Activated CD8-positive, alpha-beta T cell treated with anti-CD3 and anti-CD28 coated beads, Interleukin-2, amount 10 ng/mL, durations not matched to agents 7 days and 5 days (primary cell): ENCODE measurements at regions not wholly inside any gene's neighbourhood (a gene's known extent, or its start where the extent isn't known, plus 50 kb on each side); places are given as distances from the start of the nearest gene placed in this dataset.

Experiments
- ATAC-seq: fragments of 150-1000 bp; cut with Tn5 transposase; one replicate; pipeline ENCODE4 v1.10.0; 2021; ENCODE audit warnings: moderate library complexity
- CTCF ChIA-PET: fragments of 350-600 bp; sonication (Branson Sonifier 250); formaldehyde crosslinking; loops from one replicate; lab custom pipeline; 2021; ENCODE audit warnings: antibody characterized with exemption; lab: Charles Lee
- POLR2A ChIA-PET: fragments of 350-600 bp; sonication (Branson Sonifier 250); formaldehyde crosslinking; loops from one replicate; lab custom pipeline; 2021; ENCODE audit warnings: antibody characterized with exemption; lab: Charles Lee
- DNase-seq: peaks from one replicate; pipeline ENCODE4 v3.0.0-alpha.2; 2020
- H3K27ac Mint-ChIP-seq: one replicate; pipeline ENCODE4 v1.8.0; 2021; ENCODE audit warnings: mild to moderate bottlenecking, mixed read lengths
- H3K27me3 Mint-ChIP-seq: one replicate; pipeline ENCODE4 v1.8.0; 2021; ENCODE audit warnings: low read depth, mixed read lengths
- H3K36me3 Mint-ChIP-seq: one replicate; pipeline ENCODE4 v1.8.0; 2021; ENCODE audit warnings: low read depth, mixed read lengths
- H3K4me1 Mint-ChIP-seq: one replicate; pipeline ENCODE4 v1.8.0; 2021; ENCODE audit warnings: low read depth, mixed read lengths
- H3K4me3 Mint-ChIP-seq: one replicate; pipeline ENCODE4 v1.8.0; 2021; ENCODE audit warnings: mild to moderate bottlenecking, mixed read lengths
- H3K9me3 Mint-ChIP-seq: one replicate; pipeline ENCODE4 v1.8.0; 2022; ENCODE audit warnings: mixed read lengths; ENCODE audit not compliant: insufficient read depth

- no peak overlapping the region for H3K27ac Mint-ChIP-seq
- H3K36me3 Mint-ChIP-seq = peaks cover 10% of the 10 kb centered on the region
- ChIA-PET POLR2A (interaction anchor here (1.1 kb wide), 1 partner anchor 276 kb away, joined by 3 read pairs; no protein-coding TSS in a partner anchor), CTCF (interaction anchor here (1.1 to 5.1 kb wide), 4 partner anchors 12 to 277 kb away, joined by 3 to 56 read pairs (median 4); no protein-coding TSS in a partner anchor)
- H3K9me3 Mint-ChIP-seq = peaks cover 11% of the 10 kb centered on the region
- no peak overlapping the region for H3K4me3 Mint-ChIP-seq
- H3K27me3 Mint-ChIP-seq = no peaks in the 10 kb centered on the region
- peaks cover 48% of the 10 kb centered on the region for H3K4me1 Mint-ChIP-seq
- peak; percentile 15 for DNase-seq
- ATAC-seq = no peak
These were observed 111.0 kb upstream of the TRPM1 start for GRCh38 chr15:31212326-31213080.

- peak overlapping the region; percentile 71 for H3K4me3 Mint-ChIP-seq
- peak overlapping the region; percentile 63 for H3K27ac Mint-ChIP-seq
- DNase-seq (peak; percentile 38), ATAC-seq (no peak)
- ChIA-PET POLR2A (interaction anchor here (0.9 to 2.0 kb wide), 8 partner anchors 28 to 222 kb away, joined by 3 to 16 read pairs (median 8); partner anchors contain the start of gene KLF13), CTCF (interaction anchor here (0.9 to 5.1 kb wide), 25 partner anchors 9 to 275 kb away, joined by 3 to 56 read pairs (median 4); partner anchors contain the start of gene KLF13)
- H3K9me3 Mint-ChIP-seq = peaks cover 11% of the 10 kb centered on the region
- peaks cover 46% of the 10 kb centered on the region for H3K4me1 Mint-ChIP-seq
- H3K27me3 Mint-ChIP-seq = no peaks in the 10 kb centered on the region
- H3K36me3 Mint-ChIP-seq = peaks cover 10% of the 10 kb centered on the region
These were observed 112.3 kb upstream of the KLF13 start for GRCh38 chr15:31214158-31214863.

- Mint-ChIP-seq H3K4me3 (peak overlapping the region; percentile 71), H3K4me1 (peaks cover 42% of the 10 kb centered on the region), H3K27me3 (no peaks in the 10 kb centered on the region), H3K27ac (peak overlapping the region; percentile 63), H3K36me3 (peaks cover 8% of the 10 kb centered on the region), H3K9me3 (peaks cover 11% of the 10 kb centered on the region)
- CTCF ChIA-PET = interaction anchor here (0.8 to 5.1 kb wide), 32 partner anchors 8 to 275 kb away, joined by 3 to 56 read pairs (median 4); partner anchors contain the start of gene KLF13
- ATAC-seq (no peak), DNase-seq (no peak)
- POLR2A ChIA-PET = interaction anchor here (0.6 to 2.0 kb wide), 10 partner anchors 27 to 221 kb away, joined by 3 to 16 read pairs (median 6); partner anchors contain the start of gene KLF13
These were observed 111.7 kb upstream of the KLF13 start for GRCh38 chr15:31214864-31215489.

GRCh38 chr15:31215490-31216214, 111.0 kb upstream of the KLF13 start:
- H3K4me3 Mint-ChIP-seq = peak overlapping the region; percentile 71
- peaks cover 8% of the 10 kb centered on the region for H3K36me3 Mint-ChIP-seq
- ATAC-seq (peak; percentile 82), DNase-seq (peak; percentile 89)
- no peaks in the 10 kb centered on the region for H3K27me3 Mint-ChIP-seq
- ChIA-PET POLR2A (interaction anchor here (0.6 to 2.0 kb wide), 10 partner anchors 26 to 220 kb away, joined by 3 to 16 read pairs (median 6); partner anchors contain the start of gene KLF13), CTCF (interaction anchor here (0.7 to 5.1 kb wide), 26 partner anchors 9 to 274 kb away, joined by 3 to 56 read pairs (median 4); partner anchors contain the start of gene KLF13)
- H3K9me3 Mint-ChIP-seq = peaks cover 11% of the 10 kb centered on the region
- H3K27ac Mint-ChIP-seq = peak overlapping the region; percentile 63
- peaks cover 42% of the 10 kb centered on the region for H3K4me1 Mint-ChIP-seq

GRCh38 chr15:31216215-31216911, 110.3 kb upstream of the KLF13 start:
- Mint-ChIP-seq H3K9me3 (peaks cover 6% of the 10 kb centered on the region), H3K4me3 (peak overlapping the region; percentile 74), H3K27ac (peak overlapping the region; percentile 93), H3K4me1 (peaks cover 41% of the 10 kb centered on the region), H3K36me3 (peaks cover 4% of the 10 kb centered on the region), H3K27me3 (no peaks in the 10 kb centered on the region)
- ATAC-seq (peak; percentile 64), DNase-seq (peak; percentile 80)
- POLR2A ChIA-PET = interaction anchor here (0.6 to 1.4 kb wide), 2 partner anchors 9 to 110 kb away, joined by 3 read pairs; partner anchors contain the start of gene KLF13
- CTCF ChIA-PET = interaction anchor here (1.4 kb wide), 1 partner anchor 110 kb away, joined by 4 read pairs; the partner anchor contains the start of gene KLF13

- Mint-ChIP-seq H3K36me3 (no peaks in the 10 kb centered on the region), H3K9me3 (no peaks in the 10 kb centered on the region), H3K27me3 (no peaks in the 10 kb centered on the region), H3K4me3 (peak overlapping the region; percentile 74), H3K27ac (peak overlapping the region; percentile 93), H3K4me1 (peaks cover 38% of the 10 kb centered on the region)
- POLR2A ChIA-PET = interaction anchor here (0.6 to 1.4 kb wide), 3 partner anchors 8 to 235 kb away, joined by 3 read pairs; partner anchors contain the start of gene KLF13
- DNase-seq (no peak), ATAC-seq (no peak)
- CTCF ChIA-PET = interaction anchor here (1.2 to 1.4 kb wide), 2 partner anchors 27 to 109 kb away, joined by 3 to 4 read pairs; partner anchors contain the start of gene KLF13
These were observed 109.6 kb upstream of the KLF13 start for GRCh38 chr15:31217067-31217466.

- no peaks in the 10 kb centered on the region for H3K27me3 Mint-ChIP-seq
These were observed 108.9 kb upstream of the KLF13 start for GRCh38 chr15:31217566-31218270.

GRCh38 chr15:31219221-31219620, 107.4 kb upstream of the KLF13 start:
- POLR2A ChIA-PET = no interaction called here
- Mint-ChIP-seq H3K4me3 (no peak overlapping the region), H3K4me1 (peaks cover 48% of the 10 kb centered on the region), H3K27me3 (no peaks in the 10 kb centered on the region), H3K27ac (no peak overlapping the region), H3K9me3 (no peaks in the 10 kb centered on the region), H3K36me3 (no peaks in the 10 kb centered on the region)
- DNase-seq = no peak
- CTCF ChIA-PET = no interaction called here
- ATAC-seq = no peak

More at GRCh38 chr15:31217566-31218270, 108.9 kb upstream of the KLF13 start:
- ATAC-seq (no peak), DNase-seq (no peak)
- POLR2A ChIA-PET = interaction anchor here (0.6 to 1.4 kb wide), 2 partner anchors 108 to 234 kb away, joined by 3 read pairs; partner anchors contain the start of gene KLF13
- Mint-ChIP-seq H3K4me3 (no peak overlapping the region), H3K4me1 (peaks cover 44% of the 10 kb centered on the region), H3K36me3 (no peaks in the 10 kb centered on the region), H3K9me3 (no peaks in the 10 kb centered on the region), H3K27ac (peak overlapping the region; percentile 60)
- CTCF ChIA-PET = interaction anchor here (1.2 to 1.4 kb wide), 2 partner anchors 27 to 109 kb away, joined by 3 to 4 read pairs; partner anchors contain the start of gene KLF13

GRCh38 chr15:31221936-31222515, 104.6 kb upstream of the KLF13 start:
- ATAC-seq (no peak), DNase-seq (no peak)
- Mint-ChIP-seq H3K27me3 (no peaks in the 10 kb centered on the region), H3K27ac (no peak overlapping the region), H3K4me3 (no peak overlapping the region), H3K36me3 (no peaks in the 10 kb centered on the region), H3K4me1 (peaks cover 34% of the 10 kb centered on the region), H3K9me3 (no peaks in the 10 kb centered on the region)
- CTCF ChIA-PET = no interaction called here
- POLR2A ChIA-PET = no interaction called here
